Endodermal cell (in vitro differentiated cells): ENCODE measurements at regions not wholly inside any gene's neighbourhood (a gene's known extent, or its start where the extent isn't known, plus 50 kb on each side); places are given as distances from the start of the nearest gene placed in this dataset.

Experiments used
- DNase-seq: peaks from one replicate; pipeline ENCODE4 v3.0.0-alpha.2; 2017
- H3K27ac ChIP-seq: 2 replicates; pipeline ENCODE4 v1.5.1; 2013; ENCODE audit warnings: mild to moderate bottlenecking, low read depth, low read length, moderate library complexity
- H3K27me3 ChIP-seq: 2 replicates; pipeline ENCODE4 v1.6.1; 2013; ENCODE audit warnings: mild to moderate bottlenecking, low read length, moderate library complexity; ENCODE audit not compliant: insufficient read depth, control insufficient read depth, poor library complexity, severe bottlenecking
- H3K36me3 ChIP-seq: 2 replicates; pipeline ENCODE4 v1.7.0; 2013; ENCODE audit warnings: mild to moderate bottlenecking, low read length, moderate library complexity; ENCODE audit not compliant: control insufficient read depth, insufficient read depth
- H3K4me1 ChIP-seq: one replicate; pipeline ENCODE4 v1.7.0; 2013; ENCODE audit warnings: low read length; ENCODE audit not compliant: control insufficient read depth, insufficient read depth
- H3K4me3 ChIP-seq: 2 replicates; pipeline ENCODE4 v1.5.1; 2013; ENCODE audit warnings: mild to moderate bottlenecking, low read length, moderate library complexity
- H3K9ac ChIP-seq: 2 replicates; pipeline ENCODE4 v1.6.1; 2013; ENCODE audit warnings: mild to moderate bottlenecking, low read length, moderate library complexity; ENCODE audit not compliant: poor library complexity, severe bottlenecking; ENCODE audit errors: extremely low read depth
- H3K9me3 ChIP-seq: 2 replicates; pipeline ENCODE4 v1.6.1; 2013; ENCODE audit warnings: mild to moderate bottlenecking, low read length, moderate library complexity; ENCODE audit not compliant: control insufficient read depth
- H3K27ac Mint-ChIP-seq: 2 replicates; pipeline ENCODE4 v1.8.0; 2020; ENCODE audit warnings: mixed read lengths
- H3K27me3 Mint-ChIP-seq: 2 replicates; pipeline ENCODE4 v1.8.0; 2021; ENCODE audit warnings: mild to moderate bottlenecking, mixed read lengths; ENCODE audit not compliant: insufficient read depth
- H3K36me3 Mint-ChIP-seq: 2 replicates; pipeline ENCODE4 v1.8.0; 2020; ENCODE audit warnings: low read depth, mixed read lengths
- H3K4me1 Mint-ChIP-seq: 2 replicates; pipeline ENCODE4 v1.8.0; 2020; ENCODE audit warnings: mixed read lengths
- H3K4me3 Mint-ChIP-seq: 2 replicates; pipeline ENCODE4 v1.8.0; 2020; ENCODE audit warnings: mild to moderate bottlenecking, moderate library complexity, mixed read lengths
- H3K9me3 Mint-ChIP-seq: 2 replicates; pipeline ENCODE4 v1.8.0; 2020; ENCODE audit warnings: mild to moderate bottlenecking, mixed read lengths
- WGBS, 2 experiments: methylation state at CpG; one replicate each; pipeline versions ENCODE4 v1.1.5 to v1.1.7; 2013; ENCODE audit warnings: missing lambda C conversion rate in 2 of 2, mixed read lengths in 1 of 2; ENCODE audit not compliant: insufficient coverage in 1 of 2, insufficient read length in 1 of 2; 5-methylcytosine and 5-hydroxymethylcytosine counted together
- TF ChIP-seq, protein P1 (sequence below): fragments of 200-600 bp; sonication (generic); conservative IDR thresholded peaks from 2 replicates; pipeline ENCODE4 v1.5.0; 2021; ENCODE audit warnings: antibody characterized with exemption, mild to moderate bottlenecking

- Mint-ChIP-seq H3K9me3 (peaks cover 4% of the 10 kb centered on the region), H3K27ac (no peak overlapping the region), H3K4me1 (no peaks in the 10 kb centered on the region), H3K27me3 (no peaks in the 10 kb centered on the region), H3K4me3 (no peak overlapping the region), H3K36me3 (no peaks in the 10 kb centered on the region)
- TF ChIP-seq, protein P1, sequence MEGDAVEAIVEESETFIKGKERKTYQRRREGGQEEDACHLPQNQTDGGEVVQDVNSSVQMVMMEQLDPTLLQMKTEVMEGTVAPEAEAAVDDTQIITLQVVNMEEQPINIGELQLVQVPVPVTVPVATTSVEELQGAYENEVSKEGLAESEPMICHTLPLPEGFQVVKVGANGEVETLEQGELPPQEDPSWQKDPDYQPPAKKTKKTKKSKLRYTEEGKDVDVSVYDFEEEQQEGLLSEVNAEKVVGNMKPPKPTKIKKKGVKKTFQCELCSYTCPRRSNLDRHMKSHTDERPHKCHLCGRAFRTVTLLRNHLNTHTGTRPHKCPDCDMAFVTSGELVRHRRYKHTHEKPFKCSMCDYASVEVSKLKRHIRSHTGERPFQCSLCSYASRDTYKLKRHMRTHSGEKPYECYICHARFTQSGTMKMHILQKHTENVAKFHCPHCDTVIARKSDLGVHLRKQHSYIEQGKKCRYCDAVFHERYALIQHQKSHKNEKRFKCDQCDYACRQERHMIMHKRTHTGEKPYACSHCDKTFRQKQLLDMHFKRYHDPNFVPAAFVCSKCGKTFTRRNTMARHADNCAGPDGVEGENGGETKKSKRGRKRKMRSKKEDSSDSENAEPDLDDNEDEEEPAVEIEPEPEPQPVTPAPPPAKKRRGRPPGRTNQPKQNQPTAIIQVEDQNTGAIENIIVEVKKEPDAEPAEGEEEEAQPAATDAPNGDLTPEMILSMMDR = no peak
- no peaks in the 10 kb centered on the region for H3K4me1 ChIP-seq
- no peak for DNase-seq
- H3K9me3 ChIP-seq = no peaks in the 10 kb centered on the region
- no peaks in the 10 kb centered on the region for H3K36me3 ChIP-seq
- WGBS, 2 experiments = 99 to 100% methylated on average over 2 of the region's 2 CpGs
- no peak overlapping the region for H3K27ac ChIP-seq
- no peak overlapping the region for H3K4me3 ChIP-seq
- H3K9ac ChIP-seq = no peak overlapping the region
- H3K27me3 ChIP-seq = no peaks in the 10 kb centered on the region
These were observed 234.9 kb upstream of the CDH2 start for GRCh38 chr18:28411806-28412205.

GRCh38 chr18:28409811-28410210 lies 232.9 kb upstream of the CDH2 start:
- H3K9me3 Mint-ChIP-seq = no peaks in the 10 kb centered on the region
- H3K27ac Mint-ChIP-seq = no peak overlapping the region
- H3K36me3 Mint-ChIP-seq = no peaks in the 10 kb centered on the region
- 80% methylated on average over 1 of the region's 1 CpG; no CpG with 5 or more reads in 1 of the 2 experiments for WGBS, 2 experiments
- H3K27me3 Mint-ChIP-seq = no peaks in the 10 kb centered on the region
- no peak overlapping the region for H3K4me3 Mint-ChIP-seq
- Histone ChIP-seq H3K9me3 (no peaks in the 10 kb centered on the region), H3K4me3 (no peak overlapping the region), H3K9ac (no peak overlapping the region), H3K27me3 (no peaks in the 10 kb centered on the region), H3K4me1 (no peaks in the 10 kb centered on the region), H3K36me3 (no peaks in the 10 kb centered on the region), H3K27ac (no peak overlapping the region)
- DNase-seq = no peak
- no peaks in the 10 kb centered on the region for H3K4me1 Mint-ChIP-seq
- TF ChIP-seq, protein P1 = no peak

GRCh38 chr18:28408528-28408927 lies 231.6 kb upstream of the CDH2 start:
- Histone ChIP-seq H3K9ac (no peak overlapping the region), H3K9me3 (no peaks in the 10 kb centered on the region), H3K36me3 (no peaks in the 10 kb centered on the region), H3K4me1 (no peaks in the 10 kb centered on the region), H3K27ac (no peak overlapping the region), H3K27me3 (no peaks in the 10 kb centered on the region), H3K4me3 (no peak overlapping the region)
- no peak for DNase-seq
- H3K4me1 Mint-ChIP-seq = no peaks in the 10 kb centered on the region
- TF ChIP-seq, protein P1 = no peak
- no peaks in the 10 kb centered on the region for H3K9me3 Mint-ChIP-seq
- 82 to 89% methylated on average over 2 of the region's 2 CpGs for WGBS, 2 experiments
- no peaks in the 10 kb centered on the region for H3K27me3 Mint-ChIP-seq
- H3K36me3 Mint-ChIP-seq = no peaks in the 10 kb centered on the region
- H3K4me3 Mint-ChIP-seq = no peak overlapping the region
- no peak overlapping the region for H3K27ac Mint-ChIP-seq
